DOHH2 (cell line): ENCODE measurements at regions not wholly inside any gene's neighbourhood (a gene's known extent, or its start where the extent isn't known, plus 50 kb on each side); places are given as distances from the start of the nearest gene placed in this dataset.
"Not testable (repeated sequence)": the region's sequence is repeated elsewhere in the genome, so short reads cannot be mapped to it uniquely, and the experiment has no call there.

Experiments
- H3F3A ChIP-seq: fragments of 200-600 bp; sonication (generic), shearing (Covaris generic); 2 replicates; pipeline ENCODE4 v1.6.0; 2016; ENCODE audit warnings: antibody characterized with exemption, mild to moderate bottlenecking; ENCODE audit not compliant: control insufficient read depth, insufficient read depth
- H3K27ac ChIP-seq: fragments of 200-600 bp; sonication (generic); 2 replicates; pipeline ENCODE4 v1.5.1; 2014; ENCODE audit warnings: low read depth, mild to moderate bottlenecking, low read length, moderate library complexity
- H3K27me3 ChIP-seq: fragments of 200-600 bp; sonication (generic); 2 replicates; pipeline ENCODE4 v1.6.1; 2014; ENCODE audit warnings: mild to moderate bottlenecking, low read length, mixed read lengths; ENCODE audit not compliant: control insufficient read depth
- H3K36me3 ChIP-seq: fragments of 200-600 bp; sonication (generic); 2 replicates; pipeline ENCODE4 v1.6.1; 2014; ENCODE audit warnings: mild to moderate bottlenecking, low read length, moderate library complexity, mixed read lengths; ENCODE audit not compliant: control insufficient read depth
- H3K4me1 ChIP-seq: fragments of 200-600 bp; sonication (generic); 2 replicates; pipeline ENCODE4 v1.6.1; 2014; ENCODE audit warnings: mild to moderate bottlenecking, low read length, mixed read lengths; ENCODE audit not compliant: control insufficient read depth
- H3K4me2 ChIP-seq: fragments of 200-600 bp; sonication (generic); 2 replicates; pipeline ENCODE4 v1.6.0; 2014; ENCODE audit warnings: mild to moderate bottlenecking, low read length, moderate library complexity
- H3K4me3 ChIP-seq: fragments of 200-600 bp; sonication (generic); 2 replicates; pipeline ENCODE4 v1.5.1; 2014; ENCODE audit warnings: mild to moderate bottlenecking, low read length, mixed read lengths
- H3K79me2 ChIP-seq: fragments of 200-600 bp; sonication (generic); 2 replicates; pipeline ENCODE4 v1.6.1; 2014; ENCODE audit warnings: mild to moderate bottlenecking, low read length, mixed read lengths; ENCODE audit not compliant: control insufficient read depth
- H3K9me2 ChIP-seq: fragments of 200-600 bp; sonication (generic); replicated peaks from 2 replicates; pipeline ENCODE4 v1.6.1; 2014; ENCODE audit warnings: mild to moderate bottlenecking, low read length, mixed read lengths; ENCODE audit not compliant: control insufficient read depth
- H3K9me3 ChIP-seq: fragments of 200-600 bp; sonication (generic); 2 replicates; pipeline ENCODE4 v1.6.1; 2014; ENCODE audit warnings: antibody characterized with exemption, low read length, mixed read lengths; ENCODE audit not compliant: control insufficient read depth, insufficient read depth
- H4K20me1 ChIP-seq: fragments of 200-600 bp; sonication (generic); 2 replicates; pipeline ENCODE4 v1.6.0; 2014; ENCODE audit warnings: low read depth, mild to moderate bottlenecking, antibody characterized with exemption, low read length, moderate library complexity; ENCODE audit not compliant: control insufficient read depth, insufficient read depth

- H3K36me3 ChIP-seq, H3K9me2 ChIP-seq, H3K4me2 ChIP-seq, H3F3A ChIP-seq, H3K27ac ChIP-seq, H3K4me3 ChIP-seq, H3K4me1 ChIP-seq, H3K27me3 ChIP-seq, H3K79me2 ChIP-seq, H4K20me1 ChIP-seq: not testable (repeated sequence)
- peaks cover 14% of the 10 kb centered on the region for H3K9me3 ChIP-seq
Measured at GRCh38 chr16:88242312-88243295, 140.2 kb upstream of the ZNF469 start.

DNA sequence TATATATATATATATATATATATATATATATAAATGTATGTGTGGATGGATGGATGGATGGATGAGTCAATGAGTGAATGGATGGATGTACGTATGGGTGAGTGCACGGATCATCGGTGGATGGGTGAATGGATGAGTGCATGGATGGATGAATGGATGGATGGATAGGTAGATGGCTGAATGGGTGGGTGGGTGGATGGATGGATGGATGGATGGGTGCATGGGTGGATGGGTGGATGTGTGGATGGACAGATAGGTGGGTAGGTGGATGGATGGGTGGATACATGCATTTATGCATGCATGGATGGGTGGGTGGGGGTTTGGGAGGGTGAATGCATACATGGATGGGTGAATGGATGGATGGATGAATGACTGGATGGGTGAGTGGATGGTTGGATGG is 138.8 kb upstream of the ZNF469 start:
- not testable (repeated sequence) for H3K27ac ChIP-seq, H3K27me3 ChIP-seq, H3K36me3 ChIP-seq, H3K9me2 ChIP-seq, H4K20me1 ChIP-seq, H3K4me1 ChIP-seq, H3K4me2 ChIP-seq, H3K4me3 ChIP-seq, H3F3A ChIP-seq, H3K79me2 ChIP-seq
- H3K9me3 ChIP-seq: peaks cover 14% of the 10 kb centered on the region

DNA sequence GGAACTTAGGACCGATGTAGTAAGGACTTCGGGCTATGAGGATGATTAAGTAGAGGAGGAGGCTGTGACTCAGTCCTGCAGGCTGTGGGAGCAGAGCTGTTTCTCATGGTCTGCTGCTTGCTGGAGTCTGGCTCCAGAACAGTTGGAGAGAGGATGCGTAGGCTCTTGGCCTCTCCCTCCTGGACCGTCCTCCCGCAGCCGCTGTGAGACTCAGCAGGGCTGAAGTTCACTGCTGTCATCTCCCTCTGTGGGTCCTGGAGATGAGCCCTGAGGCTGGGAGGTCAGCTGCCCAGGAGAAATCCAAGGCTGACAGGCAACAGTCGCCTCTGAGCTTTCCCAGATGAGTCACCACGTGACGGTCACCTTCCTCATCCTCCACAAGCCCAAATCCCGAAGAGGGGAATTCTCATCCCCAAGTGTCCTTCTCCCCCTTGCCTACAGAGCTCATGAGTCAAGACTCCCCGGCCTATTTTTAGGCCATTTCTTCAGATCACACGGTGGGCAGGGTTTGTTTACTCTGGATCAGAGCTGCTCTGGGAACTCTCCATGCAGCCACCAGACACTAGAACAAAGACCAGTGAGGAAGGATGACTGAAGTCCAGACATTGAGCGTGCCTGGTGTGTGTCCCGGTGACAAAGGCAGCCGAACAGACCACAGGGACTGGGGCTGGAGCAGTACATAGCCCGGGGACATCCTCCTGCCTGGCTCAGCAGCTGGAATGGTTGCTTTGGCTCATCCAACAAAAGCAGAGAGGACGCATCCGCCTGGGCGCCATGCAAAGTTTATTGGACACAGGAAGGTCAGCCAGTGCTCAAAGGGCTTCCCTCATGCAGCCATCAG is 137.3 kb upstream of the ZNF469 start:
- H3K27ac ChIP-seq, H3K27me3 ChIP-seq, H3K79me2 ChIP-seq, H3K4me2 ChIP-seq, H3K9me2 ChIP-seq, H3F3A ChIP-seq, H3K4me3 ChIP-seq, H3K4me1 ChIP-seq, H3K36me3 ChIP-seq, H4K20me1 ChIP-seq: not testable (repeated sequence)
- H3K9me3 ChIP-seq: peaks cover 14% of the 10 kb centered on the region

DNA sequence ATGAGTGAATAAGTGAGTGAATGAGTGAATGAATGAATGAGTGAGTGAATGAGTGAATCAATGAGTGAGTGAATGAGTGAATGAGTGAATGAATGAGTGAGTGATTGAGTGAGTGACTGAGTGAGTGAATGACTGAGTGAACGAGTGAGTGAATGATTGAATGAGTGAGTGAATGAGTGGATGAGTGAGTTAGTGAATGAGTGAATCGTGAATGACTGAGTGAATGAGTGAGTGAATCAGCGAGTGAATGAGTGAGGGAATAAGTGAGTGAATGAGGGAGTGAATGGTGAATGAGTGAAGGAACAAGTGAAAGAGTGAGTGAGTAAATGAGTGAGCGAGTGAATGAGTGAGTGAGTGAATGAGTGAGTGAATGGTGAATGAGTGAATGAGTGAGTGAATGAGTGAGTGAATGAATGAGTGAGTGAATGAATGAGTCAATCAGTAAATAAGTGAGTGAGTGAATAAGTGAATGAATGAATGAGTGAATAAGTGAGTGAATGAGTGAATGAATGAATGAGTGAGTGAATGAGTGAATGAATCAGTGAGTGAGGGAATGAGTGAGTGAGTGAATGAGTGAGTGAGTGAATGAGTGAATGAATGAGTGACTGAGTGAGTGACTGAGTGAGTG is 135.7 kb upstream of the ZNF469 start:
- not testable (repeated sequence) for H3K79me2 ChIP-seq, H3K36me3 ChIP-seq, H3F3A ChIP-seq, H3K4me2 ChIP-seq, H4K20me1 ChIP-seq, H3K9me2 ChIP-seq, H3K4me3 ChIP-seq, H3K27me3 ChIP-seq, H3K27ac ChIP-seq, H3K4me1 ChIP-seq
- H3K9me3 ChIP-seq: peaks cover 14% of the 10 kb centered on the region

- H3K4me2 ChIP-seq, H3K27ac ChIP-seq, H3K79me2 ChIP-seq, H3K36me3 ChIP-seq, H4K20me1 ChIP-seq, H3K4me3 ChIP-seq, H3K9me2 ChIP-seq, H3K4me1 ChIP-seq, H3K27me3 ChIP-seq, H3F3A ChIP-seq: not testable (repeated sequence)
- peaks cover 14% of the 10 kb centered on the region for H3K9me3 ChIP-seq
Measured at GRCh38 chr16:88247583-88247966, 135.2 kb upstream of the ZNF469 start.

- not testable (repeated sequence) for H3K79me2 ChIP-seq
Measured at GRCh38 chr16:88248761-88249160, 134.0 kb upstream of the ZNF469 start.

GRCh38 chr16:88250381-88250780 is 132.4 kb upstream of the ZNF469 start:
- H3K4me1 ChIP-seq, H3F3A ChIP-seq, H4K20me1 ChIP-seq, H3K36me3 ChIP-seq, H3K27me3 ChIP-seq, H3K9me2 ChIP-seq, H3K79me2 ChIP-seq, H3K4me2 ChIP-seq, H3K4me3 ChIP-seq, H3K27ac ChIP-seq: not testable (repeated sequence)
- peaks cover 14% of the 10 kb centered on the region for H3K9me3 ChIP-seq

More at GRCh38 chr16:88248761-88249160, 134.0 kb upstream of the ZNF469 start:
- H3K4me1 ChIP-seq, H3F3A ChIP-seq, H3K27ac ChIP-seq, H3K27me3 ChIP-seq, H3K36me3 ChIP-seq, H4K20me1 ChIP-seq, H3K9me2 ChIP-seq, H3K4me2 ChIP-seq, H3K4me3 ChIP-seq: not testable (repeated sequence)
- H3K9me3 ChIP-seq: peaks cover 14% of the 10 kb centered on the region
